H9 (cell line): ENCODE measurements at regions not wholly inside any gene's neighbourhood (a gene's known extent, or its start where the extent isn't known, plus 50 kb on each side); places are given as distances from the start of the nearest gene placed in this dataset.

Experiments
- DNase-seq: peaks from one replicate; pipeline ENCODE4 v3.0.0-alpha.2; 2017
- H2AFZ ChIP-seq: one replicate; pipeline ENCODE4 v1.6.1; 2013; ENCODE audit warnings: mild to moderate bottlenecking, low read length, control low read depth, moderate library complexity
- H2AK5ac ChIP-seq: 2 replicates; pipeline ENCODE4 v1.6.1; 2013; ENCODE audit warnings: low read length, control low read depth, mixed read lengths; ENCODE audit not compliant: insufficient read length
- H2BK120ac ChIP-seq: one replicate; pipeline ENCODE4 v1.6.1; 2013; ENCODE audit warnings: low read depth, mild to moderate bottlenecking, low read length, control low read depth, inconsistent platforms; ENCODE audit not compliant: poor library complexity, severe bottlenecking
- H2BK12ac ChIP-seq: 2 replicates; pipeline ENCODE4 v1.6.1; 2013; ENCODE audit warnings: low read length, control low read depth, mixed read lengths, low read depth; ENCODE audit not compliant: insufficient read length
- H2BK15ac ChIP-seq: 2 replicates; pipeline ENCODE4 v1.6.1; 2013; ENCODE audit warnings: low read depth, low read length, control low read depth
- H2BK20ac ChIP-seq: one replicate; pipeline ENCODE4 v1.6.1; 2013; ENCODE audit warnings: low read depth, mild to moderate bottlenecking, low read length, control low read depth, inconsistent platforms; ENCODE audit not compliant: poor library complexity, severe bottlenecking
- H2BK5ac ChIP-seq: 2 replicates; pipeline ENCODE4 v1.6.1; 2013; ENCODE audit warnings: low read length, control low read depth, mixed read lengths; ENCODE audit not compliant: insufficient read length
- H3K14ac ChIP-seq: 2 replicates; pipeline ENCODE4 v1.6.1; 2013; ENCODE audit warnings: low read length, control low read depth; ENCODE audit not compliant: insufficient read depth
- H3K18ac ChIP-seq: 2 replicates; pipeline ENCODE4 v1.6.1; 2013; ENCODE audit warnings: low read depth, mild to moderate bottlenecking, mixed read lengths, low read length, control low read depth; ENCODE audit not compliant: insufficient read length
- H3K23ac ChIP-seq: 2 replicates; pipeline ENCODE4 v1.6.1; 2013; ENCODE audit warnings: low read length, control low read depth, mixed read lengths, low read depth; ENCODE audit not compliant: insufficient read length
- H3K23me2 ChIP-seq: 2 replicates; pipeline ENCODE4 v1.6.1; 2013; ENCODE audit warnings: low read depth, mild to moderate bottlenecking, mixed read lengths, low read length, control low read depth; ENCODE audit not compliant: insufficient read length, poor library complexity, severe bottlenecking
- H3K27ac ChIP-seq: 2 replicates; pipeline ENCODE4 v1.5.1; 2013; ENCODE audit warnings: low read length, control low read depth, mixed read lengths, low read depth; ENCODE audit not compliant: insufficient read length
- H3K27me3 ChIP-seq: 2 replicates; pipeline ENCODE4 v1.6.1; 2013; ENCODE audit warnings: low read length, control low read depth, inconsistent platforms; ENCODE audit not compliant: insufficient read depth
- H3K4ac ChIP-seq: 2 replicates; pipeline ENCODE4 v1.6.1; 2013; ENCODE audit warnings: low read depth, mild to moderate bottlenecking, control low read depth, inconsistent platforms, low read length, moderate library complexity
- H3K4me1 ChIP-seq: 2 replicates; pipeline ENCODE4 v1.6.1; 2013; ENCODE audit warnings: low read length, control low read depth, inconsistent platforms; ENCODE audit not compliant: insufficient read depth
- H3K4me2 ChIP-seq: 2 replicates; pipeline ENCODE4 v1.6.1; 2013; ENCODE audit warnings: low read length, control low read depth, mixed read lengths; ENCODE audit not compliant: insufficient read length, insufficient read depth
- H3K56ac ChIP-seq: 2 replicates; pipeline ENCODE4 v1.6.1; 2013; ENCODE audit warnings: low read depth, mild to moderate bottlenecking, mixed read lengths, low read length, control low read depth; ENCODE audit not compliant: insufficient read length
- H3K79me1 ChIP-seq: 2 replicates; pipeline ENCODE4 v1.6.1; 2013; ENCODE audit warnings: low read depth, mild to moderate bottlenecking, moderate library complexity, low read length, control low read depth, inconsistent platforms; ENCODE audit not compliant: insufficient read depth, poor library complexity, severe bottlenecking
- H3K79me2 ChIP-seq: 2 replicates; pipeline ENCODE4 v1.6.1; 2013; ENCODE audit warnings: low read length, control low read depth, inconsistent platforms; ENCODE audit not compliant: insufficient read depth
- H3K9ac ChIP-seq: 2 replicates; pipeline ENCODE4 v1.6.1; 2013; ENCODE audit warnings: low read length, control low read depth, mixed read lengths; ENCODE audit not compliant: insufficient read length; ENCODE audit errors: extremely low read depth
- H3K9me3 ChIP-seq: one replicate; pipeline ENCODE4 v1.6.1; 2013; ENCODE audit warnings: low read depth, low read length, inconsistent platforms; ENCODE audit not compliant: control insufficient read depth
- H3T11ph ChIP-seq: one replicate; pipeline ENCODE4 v1.6.1; 2013; ENCODE audit warnings: mild to moderate bottlenecking, low read length, control low read depth, inconsistent platforms
- H4K20me1 ChIP-seq: one replicate; pipeline ENCODE4 v1.6.1; 2013; ENCODE audit not compliant: control insufficient read depth, insufficient read length, insufficient read depth
- H4K5ac ChIP-seq: 2 replicates; pipeline ENCODE4 v1.6.1; 2013; ENCODE audit warnings: low read depth, mild to moderate bottlenecking, mixed read lengths, low read length, control low read depth; ENCODE audit not compliant: insufficient read length
- H4K8ac ChIP-seq: replicated peaks from 2 replicates; pipeline ENCODE4 v1.6.1; 2013; ENCODE audit warnings: low read length, control low read depth, mixed read lengths, low read depth; ENCODE audit not compliant: insufficient read length
- H4K91ac ChIP-seq: 2 replicates; pipeline ENCODE4 v1.6.1; 2013; ENCODE audit warnings: low read depth, mild to moderate bottlenecking, moderate library complexity, mixed read lengths, low read length, control low read depth; ENCODE audit not compliant: insufficient read length
- H3K27ac Mint-ChIP-seq, 3 experiments: 2 replicates in 2 of 3; 3 replicates in 1 of 3; pipeline ENCODE4 v1.8.0; 2020 to 2021; ENCODE audit warnings: mixed read lengths in 3 of 3, mild to moderate bottlenecking in 1 of 3, moderate library complexity in 1 of 3
- H3K27me3 Mint-ChIP-seq: 2 replicates; pipeline ENCODE4 v1.8.0; 2021; ENCODE audit warnings: low read depth, mild to moderate bottlenecking, moderate library complexity, mixed read lengths
- H3K36me3 Mint-ChIP-seq, 3 experiments: 2 replicates in 2 of 3; 3 replicates in 1 of 3; pipeline ENCODE4 v1.8.0; 2020 to 2021; ENCODE audit warnings: low read depth in 3 of 3, mixed read lengths in 3 of 3; ENCODE audit not compliant: insufficient read depth in 1 of 3
- H3K4me1 Mint-ChIP-seq, 2 experiments: 2 replicates each; pipeline ENCODE4 v1.8.0; 2020; ENCODE audit warnings: mixed read lengths in 2 of 2
- H3K4me3 Mint-ChIP-seq, 2 experiments: 2 replicates in 1 of 2; 3 replicates in 1 of 2; pipeline ENCODE4 v1.8.0; 2020 to 2021; ENCODE audit warnings: mild to moderate bottlenecking in 2 of 2, mixed read lengths in 2 of 2, moderate library complexity in 1 of 2
- H3K9me3 Mint-ChIP-seq, 2 experiments: 2 replicates in 1 of 2; 3 replicates in 1 of 2; pipeline ENCODE4 v1.8.0; 2020; ENCODE audit warnings: mild to moderate bottlenecking in 2 of 2, mixed read lengths in 2 of 2, moderate library complexity in 1 of 2
- CTCF ChIP-seq: fragments of 200-600 bp; sonication (generic); conservative IDR thresholded peaks from 3 replicates; pipeline ENCODE4 v1.8.0; 2021; ENCODE audit warnings: antibody characterized with exemption, mild to moderate bottlenecking
- WGBS: extraction: QIAGEN DNeasy Blood & Tissue Kit; methylation state at CpG from one replicate; pipeline ENCODE4 v1.1.7; 2013; ENCODE audit warnings: missing lambda C conversion rate, low lambda C conversion rate, mixed read lengths; ENCODE audit not compliant: insufficient read length; ENCODE audit errors: extremely low coverage; 5-methylcytosine and 5-hydroxymethylcytosine counted together

- Histone ChIP-seq H3K27ac (no peak overlapping the region), H3K4ac (no peak overlapping the region), H2BK20ac (no peak overlapping the region), H3K4me1 (peaks cover 10% of the 10 kb centered on the region; the same call in 1 of the 2 replicates), H2BK12ac (no peak overlapping the region), H3K56ac (no peak overlapping the region), H2AK5ac (no peak overlapping the region), H4K91ac (no peak overlapping the region), H3K9ac (no peak overlapping the region), H3K23ac (no peak overlapping the region), H3K27me3 (no peaks in the 10 kb centered on the region), H2BK15ac (no peak overlapping the region), H3K79me1 (no peaks in the 10 kb centered on the region), H4K5ac (no peak overlapping the region), H3T11ph (no peak overlapping the region), H2BK120ac (no peak overlapping the region), H3K79me2 (no peaks in the 10 kb centered on the region), H4K20me1 (no peaks in the 10 kb centered on the region), H3K23me2 (no peaks in the 10 kb centered on the region), H3K9me3 (no peaks in the 10 kb centered on the region), H3K4me2 (no peak overlapping the region), H3K18ac (no peak overlapping the region), H2BK5ac (no peak overlapping the region), H4K8ac (no peak overlapping the region), H2AFZ (no peak overlapping the region), H3K14ac (no peak overlapping the region)
- Mint-ChIP-seq H3K4me1 (peaks cover 47 to 49% of the 10 kb centered on the region in 2 experiments), H3K9me3 (peaks cover 0 to 3% of the 10 kb centered on the region in 2 experiments; a peak in 3 of 5 replicates), H3K36me3 (peaks cover 0 to 6% (median 0%) of the 10 kb centered on the region in 3 experiments; a peak in 4 of 7 replicates), H3K27me3 (peaks cover 2% of the 10 kb centered on the region; the same call in 1 of the 2 replicates), H3K27ac (no peak overlapping the region), H3K4me3 (no peak overlapping the region)
- WGBS, result no CpG with 5 or more reads among the region's 5 CpGs
- DNase-seq, result no peak
- no peak for TF ChIP-seq CTCF
Observed at GRCh38 chr1:29985606-29985945, 737.8 kb downstream of the MATN1 start.
